GM12878 (cell line): ENCODE measurements at regions not wholly inside any gene's neighbourhood (a gene's known extent, or its start where the extent isn't known, plus 50 kb on each side); places are given as distances from the start of the nearest gene placed in this dataset.

Experiments
- EP300 ChIP-seq, 2 experiments: fragments of 150-350 bp in 1 of 2; IDR thresholded peaks; 2 replicates each; pipeline ENCODE4 v1.6.1; 2011 to 2012; ENCODE audit warnings: low read depth in 2 of 2, low read length in 2 of 2, borderline replicate concordance in 1 of 2, improper control_type of control experiment in 1 of 2, inconsistent platforms in 1 of 2; ENCODE audit not compliant: control insufficient read depth in 1 of 2
- EZH2 ChIP-seq: IDR thresholded peaks from 2 replicates; pipeline ENCODE4 v1.6.1; 2012; ENCODE audit warnings: low read depth, mild to moderate bottlenecking, control low read depth, inconsistent platforms, low read length, borderline replicate concordance; ENCODE audit not compliant: control insufficient read depth
- POLR2A ChIP-seq: IDR thresholded peaks from 2 replicates; pipeline ENCODE4 v1.6.1; 2011; ENCODE audit warnings: low read depth, mild to moderate bottlenecking, low read length
- TF ChIP-seq, protein P1 (sequence below), 3 experiments: IDR thresholded peaks in 2 of 3; conservative IDR thresholded peaks in 1 of 3; 2 replicates each; pipeline ENCODE4 v1.5.1; 2011; ENCODE audit warnings: low read depth in 3 of 3, low read length in 3 of 3, mild to moderate bottlenecking in 3 of 3, control low read depth in 2 of 3, moderate library complexity in 2 of 3, inconsistent platforms in 1 of 3, mixed read lengths in 1 of 3; ENCODE audit not compliant: control insufficient read depth in 2 of 3, insufficient read depth in 1 of 3; ENCODE audit errors: extremely low read depth in 1 of 3

GRCh38 chr9:79489261-79490000 is 82.3 kb upstream of the TLE4 start:
- no peak for TF ChIP-seq POLR2A
- TF ChIP-seq, protein P1, sequence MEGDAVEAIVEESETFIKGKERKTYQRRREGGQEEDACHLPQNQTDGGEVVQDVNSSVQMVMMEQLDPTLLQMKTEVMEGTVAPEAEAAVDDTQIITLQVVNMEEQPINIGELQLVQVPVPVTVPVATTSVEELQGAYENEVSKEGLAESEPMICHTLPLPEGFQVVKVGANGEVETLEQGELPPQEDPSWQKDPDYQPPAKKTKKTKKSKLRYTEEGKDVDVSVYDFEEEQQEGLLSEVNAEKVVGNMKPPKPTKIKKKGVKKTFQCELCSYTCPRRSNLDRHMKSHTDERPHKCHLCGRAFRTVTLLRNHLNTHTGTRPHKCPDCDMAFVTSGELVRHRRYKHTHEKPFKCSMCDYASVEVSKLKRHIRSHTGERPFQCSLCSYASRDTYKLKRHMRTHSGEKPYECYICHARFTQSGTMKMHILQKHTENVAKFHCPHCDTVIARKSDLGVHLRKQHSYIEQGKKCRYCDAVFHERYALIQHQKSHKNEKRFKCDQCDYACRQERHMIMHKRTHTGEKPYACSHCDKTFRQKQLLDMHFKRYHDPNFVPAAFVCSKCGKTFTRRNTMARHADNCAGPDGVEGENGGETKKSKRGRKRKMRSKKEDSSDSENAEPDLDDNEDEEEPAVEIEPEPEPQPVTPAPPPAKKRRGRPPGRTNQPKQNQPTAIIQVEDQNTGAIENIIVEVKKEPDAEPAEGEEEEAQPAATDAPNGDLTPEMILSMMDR (IDR thresholded peaks at IDR 0.05 in 2 of 3, conservative IDR thresholded peaks at IDR 0.05 in 1 of 3; ENCODE audit: control insufficient read depth in 2 of 3, extremely low read depth in 1 of 3, insufficient read depth in 1 of 3, low read depth in 3 of 3, low read length in 3 of 3) = no peak
- no peak for TF ChIP-seq EP300 (IDR thresholded peaks at IDR 0.05; ENCODE audit: borderline replicate concordance in 1 of 2, control insufficient read depth in 1 of 2, low read depth in 2 of 2, low read length in 2 of 2)
- no peak for TF ChIP-seq EZH2
